Psoas muscle (tissue), 7 donors: ENCODE measurements at regions not wholly inside any gene's neighbourhood (a gene's known extent, or its start where the extent isn't known, plus 50 kb on each side); places are given as distances from the start of the nearest gene placed in this dataset.

Experiments used
- ATAC-seq, 4 donors: fragments of 200-7000 bp; cut with Tn5 transposase; one replicate each; pipeline ENCODE4 v1.9.1; 2020; ENCODE audit warnings: moderate library complexity in 3 of 4, mild to moderate bottlenecking in 2 of 4
- DNase-seq, 2 donors: peaks; one replicate each; pipeline ENCODE4 v3.0.0-alpha.2; 2020
- H3K27ac ChIP-seq: fragments of 200-600 bp; one replicate; pipeline ENCODE4 v1.8.0; 2022
- H3K27me3 ChIP-seq, 3 donors: fragments of 200-600 bp in 1 of 3; one replicate each; pipeline versions ENCODE4 v1.6.1 to v1.8.0; 2013 to 2022; ENCODE audit warnings: low read length in 2 of 3, mild to moderate bottlenecking in 2 of 3, moderate library complexity in 1 of 3; ENCODE audit not compliant: insufficient read depth in 3 of 3
- H3K36me3 ChIP-seq, 2 donors: fragments of 200-600 bp in 1 of 2; one replicate each; pipeline versions ENCODE4 v1.6.1 to v1.8.0; 2013 to 2022; ENCODE audit warnings: low read depth in 1 of 2, mild to moderate bottlenecking in 1 of 2, moderate library complexity in 1 of 2; ENCODE audit not compliant: insufficient read depth in 1 of 2
- H3K4me1 ChIP-seq: fragments of 200-600 bp; one replicate; pipeline ENCODE4 v1.8.0; 2022
- H3K4me3 ChIP-seq: fragments of 200-600 bp; one replicate; pipeline ENCODE4 v1.8.0; 2022; ENCODE audit warnings: mild to moderate bottlenecking
- H3K9me3 ChIP-seq: fragments of 200-600 bp; one replicate; pipeline ENCODE4 v1.8.0; 2022
- CTCF ChIP-seq: fragments of 200-600 bp; IDR thresholded peaks from one replicate; pipeline ENCODE4 v1.8.0; 2022; ENCODE audit warnings: antibody characterized with exemption
- WGBS, 3 donors: extraction: QIAGEN DNeasy Blood & Tissue Kit; methylation state at CpG; one replicate each; pipeline versions ENCODE4 v1.1.6 to v1.1.7; 2013; 5-methylcytosine and 5-hydroxymethylcytosine counted together
- intact Hi-C, 2 donors: fragments of 100-400 bp; cut with DNase I; formaldehyde crosslinking; loops; one replicate each; pipeline versions ENCODE4 v1.11.0 to v1.14.2; 2022
- donor health status: healthy with polysubstance abuse.
- donor health status: DM: no; HTN: no; CAD: no; lungs with moderate emphysema.
- donor health status: Bipolar disorder and iron deficiency.
- donor health status: healthy.
- donor health status: DM: yes; HTN: yes; CAD: no.
- donor health status: DM: no; HTN: no; CAD: no.
- donor health status: DM: yes; HTN: yes; CAD: no.

- DNase-seq, result no peak
- WGBS, 3 donors, result 36 to 50% (median 47%) methylated on average over 4 of the region's 4 CpGs
- TF ChIP-seq CTCF, result no peak
- H3K4me1 ChIP-seq, result no peaks in the 10 kb centered on the region
- H3K36me3 ChIP-seq, result no peaks in the 10 kb centered on the region
- no peaks in the 10 kb centered on the region for H3K9me3 ChIP-seq
- no peak for ATAC-seq
- no peak overlapping the region for H3K4me3 ChIP-seq
- no peaks in the 10 kb centered on the region for H3K27me3 ChIP-seq
- intact Hi-C loops, result no loop called here
- H3K27ac ChIP-seq, result no peak overlapping the region
These were observed 175.7 kb upstream of the AUTS2 start for GRCh38 chr7:69422574-69422985.

- DNase-seq (no peak), ATAC-seq (no peak)
- intact Hi-C loops, result no loop called here
- Histone ChIP-seq H3K27ac (no peak overlapping the region), H3K4me3 (no peak overlapping the region), H3K9me3 (no peaks in the 10 kb centered on the region), H3K4me1 (no peaks in the 10 kb centered on the region), H3K36me3 (no peaks in the 10 kb centered on the region), H3K27me3 (peaks cover 0 to 3% (median 0%) of the 10 kb centered on the region in 3 donors)
- no peak for TF ChIP-seq CTCF
- 85 to 87% (median 87%) methylated on average over 7 of the region's 7 CpGs for whole genome bisulfite sequencing, 3 donors
These were observed 171.6 kb upstream of the AUTS2 start for GRCh38 chr7:69426705-69427104.

GRCh38 chr7:69428089-69428488 lies 170.2 kb upstream of the AUTS2 start:
- Histone ChIP-seq H3K4me1 (no peaks in the 10 kb centered on the region), H3K36me3 (no peaks in the 10 kb centered on the region), H3K27ac (no peak overlapping the region), H3K9me3 (no peaks in the 10 kb centered on the region), H3K27me3 (peaks cover 0 to 3% (median 0%) of the 10 kb centered on the region in 3 donors), H3K4me3 (no peak overlapping the region)
- TF ChIP-seq CTCF, result no peak
- DNase-seq (no peak), ATAC-seq (no peak)
- intact Hi-C loops, result no loop called here
- 58 to 80% (median 64%) methylated on average over 4 of the region's 4 CpGs for WGBS, 3 donors

- peak; percentile 69 to 79 for DNase-seq
These were observed 168.3 kb upstream of the AUTS2 start for GRCh38 chr7:69429911-69430383.

More at GRCh38 chr7:69429911-69430383, 168.3 kb upstream of the AUTS2 start:
- Histone ChIP-seq H3K36me3 (no peaks in the 10 kb centered on the region), H3K27me3 (peaks cover 0 to 3% (median 0%) of the 10 kb centered on the region in 3 donors), H3K4me3 (peak overlapping the region; percentile 20), H3K9me3 (no peaks in the 10 kb centered on the region), H3K27ac (no peak overlapping the region), H3K4me1 (no peaks in the 10 kb centered on the region)
- peak in 3 of 4 donors; percentile 24 to 61 (median 30) for ATAC-seq
- intact Hi-C loops, result no loop called here
- 3 to 7% (median 3%) methylated on average over 16 of the region's 16 CpGs for WGBS, 3 donors
- TF ChIP-seq CTCF, result no peak
